ENCODE measurements at regions not wholly inside any gene's neighbourhood (a gene's known extent, or its start where the extent isn't known, plus 50 kb on each side); places are given as distances from the start of the nearest gene placed in this dataset.

DNA sequence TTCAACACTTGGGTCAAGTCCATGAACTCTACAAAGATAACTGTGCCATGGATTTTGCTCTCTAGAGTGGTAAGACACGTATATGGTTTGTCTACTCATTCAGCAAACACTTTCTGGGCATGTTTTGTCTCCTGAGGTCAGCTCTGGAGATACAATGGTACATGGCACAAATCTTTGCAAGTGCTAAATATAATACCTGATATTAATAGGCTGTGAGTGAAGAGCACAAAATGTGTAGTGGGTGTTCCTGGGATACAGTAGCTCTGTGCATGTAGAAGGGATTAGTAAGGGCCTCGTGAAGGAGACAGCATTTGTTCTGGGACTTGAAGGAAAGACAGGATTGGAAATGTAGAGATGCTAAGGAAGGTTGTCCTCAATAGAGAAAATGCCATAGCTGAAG is 360.9 kb downstream of the BCKDHB start:
- 52% methylated on average over 2 of the region's 2 CpGs for WGBS (ENCODE audit: missing lambda C conversion rate)
- Histone ChIP-seq H3K9me3 (no peaks in the 10 kb centered on the region), H3K4me3 (no peak overlapping the region), H3K4me2 (no peak overlapping the region), H3K27ac (no peak overlapping the region), H3K4me1 (no peaks in the 10 kb centered on the region)
- DNase-seq (ENCODE audit: low read depth in 1 of 2, low spot score in 1 of 2) (no peak), ATAC-seq (no peak), FAIRE-seq (no peak)
- ChIA-PET POLR2A (no interaction called here), CTCF (no interaction called here)
- TF ChIP-seq HEYL (CRISPR knock-in tag; IDR thresholded peaks at IDR 0.05) (no peak), RNF2 (IDR thresholded peaks at IDR 0.05; ENCODE audit: borderline replicate concordance, low read depth) (no peak), CBX8 (IDR thresholded peaks at IDR 0.05) (no peak), FOSL2 (IDR thresholded peaks at IDR 0.05) (no peak), FOSL2 (CRISPR knock-in tag; IDR thresholded peaks at IDR 0.05) (no peak), TFCP2L1 (CRISPR knock-in tag; IDR thresholded peaks at IDR 0.05) (no peak), JUNB (IDR thresholded peaks at IDR 0.05) (no peak), HOXB5 (CRISPR knock-in tag; IDR thresholded peaks at IDR 0.05) (no peak), CHD4 (IDR thresholded peaks at IDR 0.05; ENCODE audit: borderline replicate concordance) (no peak), HDAC2 (IDR thresholded peaks at IDR 0.05) (no peak), POLR2AphosphoS2 (conservative IDR thresholded peaks at IDR 0.05; ENCODE audit: low read length) (no peak), MYC (IDR thresholded peaks at IDR 0.05; ENCODE audit: borderline replicate concordance, low read length) (no peak), CBX2 (IDR thresholded peaks at IDR 0.05; ENCODE audit: borderline replicate concordance, low read depth) (no peak), ZNF302 (CRISPR knock-in tag; IDR thresholded peaks at IDR 0.05) (no peak), KDM1A (IDR thresholded peaks at IDR 0.05; ENCODE audit: low read depth) (no peak), FOSB (CRISPR knock-in tag; IDR thresholded peaks at IDR 0.05) (no peak), ZSCAN20 (CRISPR knock-in tag; IDR thresholded peaks at IDR 0.05) (no peak), MAFK (IDR thresholded peaks at IDR 0.05; ENCODE audit: partially characterized antibody) (no peak)
- TF ChIP-seq, protein P1, sequence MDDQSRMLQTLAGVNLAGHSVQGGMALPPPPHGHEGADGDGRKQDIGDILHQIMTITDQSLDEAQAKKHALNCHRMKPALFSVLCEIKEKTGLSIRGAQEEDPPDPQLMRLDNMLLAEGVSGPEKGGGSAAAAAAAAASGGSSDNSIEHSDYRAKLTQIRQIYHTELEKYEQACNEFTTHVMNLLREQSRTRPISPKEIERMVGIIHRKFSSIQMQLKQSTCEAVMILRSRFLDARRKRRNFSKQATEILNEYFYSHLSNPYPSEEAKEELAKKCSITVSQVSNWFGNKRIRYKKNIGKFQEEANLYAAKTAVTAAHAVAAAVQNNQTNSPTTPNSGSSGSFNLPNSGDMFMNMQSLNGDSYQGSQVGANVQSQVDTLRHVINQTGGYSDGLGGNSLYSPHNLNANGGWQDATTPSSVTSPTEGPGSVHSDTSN (IDR thresholded peaks at IDR 0.05), result no peak
- TF ChIP-seq, protein P2, sequence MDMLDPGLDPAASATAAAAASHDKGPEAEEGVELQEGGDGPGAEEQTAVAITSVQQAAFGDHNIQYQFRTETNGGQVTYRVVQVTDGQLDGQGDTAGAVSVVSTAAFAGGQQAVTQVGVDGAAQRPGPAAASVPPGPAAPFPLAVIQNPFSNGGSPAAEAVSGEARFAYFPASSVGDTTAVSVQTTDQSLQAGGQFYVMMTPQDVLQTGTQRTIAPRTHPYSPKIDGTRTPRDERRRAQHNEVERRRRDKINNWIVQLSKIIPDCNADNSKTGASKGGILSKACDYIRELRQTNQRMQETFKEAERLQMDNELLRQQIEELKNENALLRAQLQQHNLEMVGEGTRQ (IDR thresholded peaks at IDR 0.05), result no peak
- TF ChIP-seq, protein P3, sequence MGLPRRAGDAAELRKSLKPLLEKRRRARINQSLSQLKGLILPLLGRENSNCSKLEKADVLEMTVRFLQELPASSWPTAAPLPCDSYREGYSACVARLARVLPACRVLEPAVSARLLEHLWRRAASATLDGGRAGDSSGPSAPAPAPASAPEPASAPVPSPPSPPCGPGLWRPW (IDR thresholded peaks at IDR 0.05), result no peak

DNA sequence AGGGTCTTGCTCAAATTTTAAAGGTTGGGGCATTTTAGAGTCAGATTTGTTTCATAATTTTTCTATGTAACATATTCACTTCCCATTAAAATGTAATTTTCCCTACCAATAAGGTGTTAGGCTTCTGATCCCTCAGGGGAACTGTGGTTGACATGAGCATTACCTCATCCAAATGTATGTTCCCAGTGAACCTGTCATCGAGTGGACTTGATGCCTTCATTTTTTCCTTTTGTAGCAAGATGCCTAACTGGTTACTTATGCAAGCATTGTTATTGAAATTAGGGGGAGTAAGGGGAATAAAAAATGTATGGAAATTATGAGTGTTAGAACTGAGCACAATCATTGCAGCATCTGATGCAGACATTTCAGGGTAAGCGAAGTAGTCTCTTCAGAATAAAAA is 360.5 kb downstream of the BCKDHB start:
- DNase-seq (ENCODE audit: low read depth in 1 of 2, low spot score in 1 of 2) (no peak), FAIRE-seq (no peak), ATAC-seq (no peak)
- Histone ChIP-seq H3K4me2 (no peak overlapping the region), H3K4me1 (no peaks in the 10 kb centered on the region), H3K9me3 (no peaks in the 10 kb centered on the region), H3K27ac (no peak overlapping the region), H3K4me3 (no peak overlapping the region)
- ChIA-PET CTCF (no interaction called here), POLR2A (no interaction called here)
- 85% methylated on average over 2 of the region's 2 CpGs for WGBS (ENCODE audit: missing lambda C conversion rate)
- TF ChIP-seq HOXB13 (CRISPR knock-in tag; IDR thresholded peaks at IDR 0.05; ENCODE audit: low read depth), result no peak
- no peak for TF ChIP-seq GATA3 (IDR thresholded peaks at IDR 0.05; ENCODE audit: borderline replicate concordance)
- TF ChIP-seq, protein P4, sequence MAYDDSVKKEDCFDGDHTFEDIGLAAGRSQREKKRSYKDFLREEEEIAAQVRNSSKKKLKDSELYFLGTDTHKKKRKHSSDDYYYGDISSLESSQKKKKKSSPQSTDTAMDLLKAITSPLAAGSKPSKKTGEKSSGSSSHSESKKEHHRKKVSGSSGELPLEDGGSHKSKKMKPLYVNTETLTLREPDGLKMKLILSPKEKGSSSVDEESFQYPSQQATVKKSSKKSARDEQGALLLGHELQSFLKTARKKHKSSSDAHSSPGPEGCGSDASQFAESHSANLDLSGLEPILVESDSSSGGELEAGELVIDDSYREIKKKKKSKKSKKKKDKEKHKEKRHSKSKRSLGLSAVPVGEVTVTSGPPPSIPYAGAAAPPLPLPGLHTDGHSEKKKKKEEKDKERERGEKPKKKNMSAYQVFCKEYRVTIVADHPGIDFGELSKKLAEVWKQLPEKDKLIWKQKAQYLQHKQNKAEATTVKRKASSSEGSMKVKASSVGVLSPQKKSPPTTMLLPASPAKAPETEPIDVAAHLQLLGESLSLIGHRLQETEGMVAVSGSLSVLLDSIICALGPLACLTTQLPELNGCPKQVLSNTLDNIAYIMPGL (CRISPR knock-in tag; IDR thresholded peaks at IDR 0.05; ENCODE audit: borderline replicate concordance), result no peak
- no peak for TF ChIP-seq HEYL (CRISPR knock-in tag; IDR thresholded peaks at IDR 0.05)
- TF ChIP-seq, protein P5, sequence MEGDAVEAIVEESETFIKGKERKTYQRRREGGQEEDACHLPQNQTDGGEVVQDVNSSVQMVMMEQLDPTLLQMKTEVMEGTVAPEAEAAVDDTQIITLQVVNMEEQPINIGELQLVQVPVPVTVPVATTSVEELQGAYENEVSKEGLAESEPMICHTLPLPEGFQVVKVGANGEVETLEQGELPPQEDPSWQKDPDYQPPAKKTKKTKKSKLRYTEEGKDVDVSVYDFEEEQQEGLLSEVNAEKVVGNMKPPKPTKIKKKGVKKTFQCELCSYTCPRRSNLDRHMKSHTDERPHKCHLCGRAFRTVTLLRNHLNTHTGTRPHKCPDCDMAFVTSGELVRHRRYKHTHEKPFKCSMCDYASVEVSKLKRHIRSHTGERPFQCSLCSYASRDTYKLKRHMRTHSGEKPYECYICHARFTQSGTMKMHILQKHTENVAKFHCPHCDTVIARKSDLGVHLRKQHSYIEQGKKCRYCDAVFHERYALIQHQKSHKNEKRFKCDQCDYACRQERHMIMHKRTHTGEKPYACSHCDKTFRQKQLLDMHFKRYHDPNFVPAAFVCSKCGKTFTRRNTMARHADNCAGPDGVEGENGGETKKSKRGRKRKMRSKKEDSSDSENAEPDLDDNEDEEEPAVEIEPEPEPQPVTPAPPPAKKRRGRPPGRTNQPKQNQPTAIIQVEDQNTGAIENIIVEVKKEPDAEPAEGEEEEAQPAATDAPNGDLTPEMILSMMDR (IDR thresholded peaks at IDR 0.05), result no peak
- TF ChIP-seq RAD21 (conservative IDR thresholded peaks at IDR 0.05 in 1 of 2, IDR thresholded peaks at IDR 0.05 in 1 of 2), result no peak
- TF ChIP-seq, protein P6, sequence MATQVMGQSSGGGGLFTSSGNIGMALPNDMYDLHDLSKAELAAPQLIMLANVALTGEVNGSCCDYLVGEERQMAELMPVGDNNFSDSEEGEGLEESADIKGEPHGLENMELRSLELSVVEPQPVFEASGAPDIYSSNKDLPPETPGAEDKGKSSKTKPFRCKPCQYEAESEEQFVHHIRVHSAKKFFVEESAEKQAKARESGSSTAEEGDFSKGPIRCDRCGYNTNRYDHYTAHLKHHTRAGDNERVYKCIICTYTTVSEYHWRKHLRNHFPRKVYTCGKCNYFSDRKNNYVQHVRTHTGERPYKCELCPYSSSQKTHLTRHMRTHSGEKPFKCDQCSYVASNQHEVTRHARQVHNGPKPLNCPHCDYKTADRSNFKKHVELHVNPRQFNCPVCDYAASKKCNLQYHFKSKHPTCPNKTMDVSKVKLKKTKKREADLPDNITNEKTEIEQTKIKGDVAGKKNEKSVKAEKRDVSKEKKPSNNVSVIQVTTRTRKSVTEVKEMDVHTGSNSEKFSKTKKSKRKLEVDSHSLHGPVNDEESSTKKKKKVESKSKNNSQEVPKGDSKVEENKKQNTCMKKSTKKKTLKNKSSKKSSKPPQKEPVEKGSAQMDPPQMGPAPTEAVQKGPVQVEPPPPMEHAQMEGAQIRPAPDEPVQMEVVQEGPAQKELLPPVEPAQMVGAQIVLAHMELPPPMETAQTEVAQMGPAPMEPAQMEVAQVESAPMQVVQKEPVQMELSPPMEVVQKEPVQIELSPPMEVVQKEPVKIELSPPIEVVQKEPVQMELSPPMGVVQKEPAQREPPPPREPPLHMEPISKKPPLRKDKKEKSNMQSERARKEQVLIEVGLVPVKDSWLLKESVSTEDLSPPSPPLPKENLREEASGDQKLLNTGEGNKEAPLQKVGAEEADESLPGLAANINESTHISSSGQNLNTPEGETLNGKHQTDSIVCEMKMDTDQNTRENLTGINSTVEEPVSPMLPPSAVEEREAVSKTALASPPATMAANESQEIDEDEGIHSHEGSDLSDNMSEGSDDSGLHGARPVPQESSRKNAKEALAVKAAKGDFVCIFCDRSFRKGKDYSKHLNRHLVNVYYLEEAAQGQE (IDR thresholded peaks at IDR 0.05), result no peak
- TF ChIP-seq RCOR1 (IDR thresholded peaks at IDR 0.05; ENCODE audit: low read depth, low read length), result no peak
- TF ChIP-seq JUNB (IDR thresholded peaks at IDR 0.05), result no peak
- no peak for TF ChIP-seq MAFK (IDR thresholded peaks at IDR 0.05; ENCODE audit: partially characterized antibody)
- TF ChIP-seq TFCP2L1 (CRISPR knock-in tag; IDR thresholded peaks at IDR 0.05), result no peak
- TF ChIP-seq, protein P7, sequence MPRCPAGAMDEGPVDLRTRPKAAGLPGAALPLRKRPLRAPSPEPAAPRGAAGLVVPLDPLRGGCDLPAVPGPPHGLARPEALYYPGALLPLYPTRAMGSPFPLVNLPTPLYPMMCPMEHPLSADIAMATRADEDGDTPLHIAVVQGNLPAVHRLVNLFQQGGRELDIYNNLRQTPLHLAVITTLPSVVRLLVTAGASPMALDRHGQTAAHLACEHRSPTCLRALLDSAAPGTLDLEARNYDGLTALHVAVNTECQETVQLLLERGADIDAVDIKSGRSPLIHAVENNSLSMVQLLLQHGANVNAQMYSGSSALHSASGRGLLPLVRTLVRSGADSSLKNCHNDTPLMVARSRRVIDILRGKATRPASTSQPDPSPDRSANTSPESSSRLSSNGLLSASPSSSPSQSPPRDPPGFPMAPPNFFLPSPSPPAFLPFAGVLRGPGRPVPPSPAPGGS (IDR thresholded peaks at IDR 0.05), result no peak
- no peak for TF ChIP-seq CBX2 (IDR thresholded peaks at IDR 0.05; ENCODE audit: borderline replicate concordance, low read depth)
- TF ChIP-seq HDAC2 (IDR thresholded peaks at IDR 0.05), result no peak
